HG03558 (cell line): ENCODE measurements at regions not wholly inside any gene's neighbourhood (a gene's known extent, or its start where the extent isn't known, plus 50 kb on each side); places are given as distances from the start of the nearest gene placed in this dataset.
"Not testable (repeated sequence)": the region's sequence is repeated elsewhere in the genome, so short reads cannot be mapped to it uniquely, and the experiment has no call there.

Experiments
- ATAC-seq: cut with Tn5 transposase; IDR thresholded peaks from one replicate; pipeline ENCODE4 v1.9.1; 2021; ENCODE audit warnings: moderate number of reproducible peaks; ENCODE audit not compliant: unreplicated experiment; ENCODE audit errors: extremely low read depth

- ATAC-seq = no peak
These were observed 735.0 kb downstream of the CCDC85A start for GRCh38 chr2:56918790-56919189.

- ATAC-seq = no peak
These were observed 750.2 kb downstream of the CCDC85A start for GRCh38 chr2:56933976-56934375.

- no peak for ATAC-seq
These were observed 751.1 kb downstream of the CCDC85A start for GRCh38 chr2:56934866-56935265.

- ATAC-seq = no peak
These were observed 756.3 kb downstream of the CCDC85A start for GRCh38 chr2:56940054-56940453.

GRCh38 chr2:56952871-56953270 lies 769.1 kb downstream of the CCDC85A start:
- ATAC-seq = no peak

- no peak for ATAC-seq
These were observed 776.8 kb downstream of the CCDC85A start for GRCh38 chr2:56960581-56960980.

GRCh38 chr2:56962673-56963072 lies 778.9 kb downstream of the CCDC85A start:
- ATAC-seq = no peak

GRCh38 chr2:56969513-56969912 lies 785.7 kb downstream of the CCDC85A start:
- ATAC-seq = no peak

GRCh38 chr2:56971383-56971974 lies 787.7 kb downstream of the CCDC85A start:
- ATAC-seq = no peak

- no peak for ATAC-seq
These were observed 797.8 kb downstream of the CCDC85A start for GRCh38 chr2:56981554-56981953.

- ATAC-seq = no peak
These were observed 801.8 kb downstream of the CCDC85A start for GRCh38 chr2:56985609-56986008.

GRCh38 chr2:57022496-57022895 lies 838.7 kb downstream of the CCDC85A start:
- no peak for ATAC-seq

GRCh38 chr2:57044931-57045635 lies 861.3 kb downstream of the CCDC85A start:
- no peak for ATAC-seq

- ATAC-seq = no peak
These were observed 865.5 kb downstream of the CCDC85A start for GRCh38 chr2:57049273-57049672.

GRCh38 chr2:57050007-57050406 lies 866.2 kb downstream of the CCDC85A start:
- no peak for ATAC-seq

- ATAC-seq = not testable (repeated sequence)
These were observed 882.5 kb downstream of the CCDC85A start for GRCh38 chr2:57066301-57066700.

- ATAC-seq = no peak
These were observed 891.4 kb downstream of the CCDC85A start for GRCh38 chr2:57075226-57075625.

GRCh38 chr2:57080035-57080434 lies 896.2 kb downstream of the CCDC85A start:
- no peak for ATAC-seq

- no peak for ATAC-seq
These were observed 901.0 kb downstream of the CCDC85A start for GRCh38 chr2:57084697-57085281.

GRCh38 chr2:57093020-57093419 lies 909.2 kb downstream of the CCDC85A start:
- ATAC-seq = no peak

- no peak for ATAC-seq
These were observed 914.1 kb downstream of the CCDC85A start for GRCh38 chr2:57097855-57098254.

- ATAC-seq = no peak
These were observed 916.6 kb downstream of the CCDC85A start for GRCh38 chr2:57100436-57100835.
